HepG2 (cell line): ENCODE measurements at regions not wholly inside any gene's neighbourhood (a gene's known extent, or its start where the extent isn't known, plus 50 kb on each side); places are given as distances from the start of the nearest gene placed in this dataset.

Source experiments
- ATAC-seq: fragments of 200-7000 bp; cut with Tn5 transposase; 3 replicates; pipeline ENCODE4 v1.9.1; 2020; ENCODE audit warnings: mild to moderate bottlenecking, moderate library complexity
- BruUV-seq: library from RNA; stranded (reverse); fragments of 400-500 nt; replicated peaks from 2 replicates; lab custom pipeline; 2021; lab: Mats Ljungman, UMichigan
- CTCF ChIA-PET: fragments of 300-600 bp; formaldehyde crosslinking; extraction: SDS; loops from one replicate; lab custom pipeline; 2021; ENCODE audit warnings: low total read pairs, inconsistent platforms, low intra/inter-chr PET ratio; lab: Yijun Ruan, JAX
- POLR2A ChIA-PET: fragments of 350-600 bp; sonication (Branson Sonifier 250); formaldehyde crosslinking; loops from one replicate; lab custom pipeline; 2020; ENCODE audit warnings: antibody characterized with exemption, inconsistent platforms; lab: Yijun Ruan, JAX
- DNase-seq: peaks from one replicate; pipeline ENCODE4 v3.0.0-alpha.2; 2015; ENCODE audit warnings: low spot score
- FAIRE-seq: peaks from 3 replicates; lab custom pipeline; 2011; peaks lifted over from hg19 to GRCh38; lab: Jason Lieb, UNC
- H2AFZ ChIP-seq: one replicate; pipeline ENCODE4 v1.6.1; 2011; ENCODE audit warnings: low read length, inconsistent platforms
- H3K27ac ChIP-seq: fragments of 300-600 bp; 3 replicates; pipeline ENCODE4 v1.8.0; 2011; ENCODE audit warnings: mixed run types, mild to moderate bottlenecking, mixed read lengths, low read length, inconsistent platforms; ENCODE audit not compliant: insufficient read depth; ENCODE audit errors: extremely low read length
- H3K27me3 ChIP-seq, 2 experiments: fragments of 200-600 bp in 1 of 2; 2 replicates in 1 of 2; 3 replicates in 1 of 2; pipeline versions ENCODE4 v1.6.0 to v1.8.0; 2011; ENCODE audit warnings: low read length in 2 of 2, mild to moderate bottlenecking in 2 of 2, moderate library complexity in 2 of 2, inconsistent platforms in 1 of 2; ENCODE audit not compliant: insufficient read depth in 2 of 2, control insufficient read depth in 1 of 2
- H3K36me3 ChIP-seq, 2 experiments: fragments of 200-600 bp in 1 of 2; replicated peaks in 1 of 2; 2 replicates in 1 of 2; 3 replicates in 1 of 2; pipeline versions ENCODE4 v1.5.1 to v1.8.0; 2011; ENCODE audit warnings: low read length in 2 of 2, inconsistent platforms in 1 of 2; ENCODE audit not compliant: insufficient read depth in 2 of 2, control insufficient read depth in 1 of 2
- H3K4me1 ChIP-seq: 2 replicates; pipeline ENCODE4 v1.5.1; 2012; ENCODE audit warnings: low read length, inconsistent platforms; ENCODE audit not compliant: insufficient read depth
- H3K4me2 ChIP-seq: 2 replicates; pipeline ENCODE4 v1.6.0; 2011; ENCODE audit warnings: low read depth, low read length, inconsistent platforms
- H3K4me3 ChIP-seq, 3 experiments: fragments of 200-600 bp in 1 of 3; sonication (generic), shearing (Covaris generic) in 1 of 3; replicated peaks in 1 of 3; 2 replicates each; pipeline ENCODE4 v1.5.1; 2011 to 2016; ENCODE audit warnings: low read length in 3 of 3, inconsistent platforms in 2 of 3, low read depth in 2 of 3, mild to moderate bottlenecking in 2 of 3, control low read depth in 1 of 3, mixed read lengths in 1 of 3; ENCODE audit not compliant: insufficient read depth in 1 of 3
- H3K79me2 ChIP-seq: one replicate; pipeline ENCODE4 v1.6.1; 2011; ENCODE audit warnings: low read length, inconsistent platforms; ENCODE audit not compliant: insufficient read depth
- H3K9ac ChIP-seq: 2 replicates; pipeline ENCODE4 v1.6.0; 2011; ENCODE audit warnings: mild to moderate bottlenecking, low read depth, low read length, inconsistent platforms; ENCODE audit not compliant: insufficient read depth
- H3K9me3 ChIP-seq: 2 replicates; pipeline ENCODE4 v1.5.1; 2012; ENCODE audit warnings: mild to moderate bottlenecking, low read length
- H4K20me1 ChIP-seq: 2 replicates; pipeline ENCODE4 v1.6.0; 2011; ENCODE audit warnings: inconsistent platforms, mild to moderate bottlenecking, low read length, moderate library complexity; ENCODE audit not compliant: insufficient read depth
- AKAP8 ChIP-seq: sonication (generic); formaldehyde crosslinking; IDR thresholded peaks from 2 replicates; pipeline ENCODE4 v1.5.1; 2020; ENCODE audit warnings: mild to moderate bottlenecking, missing genetic modification reagents
- CREB1 ChIP-seq, 2 experiments: fragments of 450-650 bp in 1 of 2; IDR thresholded peaks; 2 replicates each; pipeline ENCODE4 v1.6.1; 2016 to 2017; ENCODE audit warnings: control low read depth in 1 of 2, mild to moderate bottlenecking in 1 of 2, missing compliant biosample characterization in 1 of 2, missing genetic modification characterization in 1 of 2
- GZF1 ChIP-seq: sonication (generic); formaldehyde crosslinking; IDR thresholded peaks from 2 replicates; pipeline ENCODE4 v1.5.1; 2020; ENCODE audit warnings: mild to moderate bottlenecking, missing genetic modification reagents
- HOXA7 ChIP-seq: sonication (generic); formaldehyde crosslinking; IDR thresholded peaks from 2 replicates; pipeline ENCODE4 v1.8.1; 2022; ENCODE audit warnings: mild to moderate bottlenecking, missing genetic modification reagents, moderate library complexity
- HOXA9 ChIP-seq: sonication (generic); formaldehyde crosslinking; IDR thresholded peaks from 2 replicates; pipeline ENCODE4 v1.8.1; 2022; ENCODE audit warnings: missing genetic modification reagents, mild to moderate bottlenecking, moderate library complexity, borderline replicate concordance
- KLF13 ChIP-seq: sonication (generic); formaldehyde crosslinking; IDR thresholded peaks from 2 replicates; pipeline ENCODE4 v1.4.0; 2020; ENCODE audit warnings: mild to moderate bottlenecking, missing genetic modification reagents
- KLF15 ChIP-seq: sonication (generic); formaldehyde crosslinking; IDR thresholded peaks from 2 replicates; pipeline ENCODE4 v1.8.1; 2023; ENCODE audit warnings: borderline replicate concordance, mild to moderate bottlenecking, inconsistent platforms, missing genetic modification reagents, mixed read lengths
- KLF16 ChIP-seq, 2 experiments: sonication (generic) in 1 of 2; formaldehyde crosslinking in 1 of 2; IDR thresholded peaks; 2 replicates each; pipeline versions ENCODE4 v1.6.1 to v1.8.0; 2016 to 2023; ENCODE audit warnings: missing genetic modification reagents in 2 of 2, missing compliant biosample characterization in 1 of 2
- NAIF1 ChIP-seq: sonication (generic); formaldehyde crosslinking; IDR thresholded peaks from 2 replicates; pipeline ENCODE4 v1.5.0; 2020; ENCODE audit warnings: mild to moderate bottlenecking, missing genetic modification reagents, borderline replicate concordance
- REPIN1 ChIP-seq: sonication (generic); formaldehyde crosslinking; IDR thresholded peaks from 2 replicates; pipeline ENCODE4 v1.8.0; 2022; ENCODE audit warnings: missing genetic modification reagents, low read depth, mild to moderate bottlenecking, borderline replicate concordance
- SMAD1 ChIP-seq: sonication (generic); formaldehyde crosslinking; IDR thresholded peaks from 2 replicates; pipeline ENCODE4 v1.4.0; 2020; ENCODE audit warnings: missing genetic modification reagents, low read depth, mild to moderate bottlenecking, borderline replicate concordance
- YY1 ChIP-seq: IDR thresholded peaks from 2 replicates; pipeline ENCODE4 v1.6.1; 2011; ENCODE audit warnings: low read length, low read depth, moderate library complexity, mild to moderate bottlenecking; ENCODE audit not compliant: insufficient read depth, insufficient replicate concordance
- ZKSCAN8 ChIP-seq: IDR thresholded peaks from 2 replicates; pipeline ENCODE4 v1.6.1; 2016; ENCODE audit warnings: borderline replicate concordance, missing genetic modification reagents, missing compliant biosample characterization
- ZNF235 ChIP-seq: sonication (generic); formaldehyde crosslinking; IDR thresholded peaks from 2 replicates; pipeline ENCODE4 v1.8.1; 2023; ENCODE audit warnings: mild to moderate bottlenecking, missing genetic modification reagents, borderline replicate concordance
- ZNF460 ChIP-seq: sonication (generic); formaldehyde crosslinking; IDR thresholded peaks from 2 replicates; pipeline ENCODE4 v1.5.1; 2020; ENCODE audit warnings: missing genetic modification reagents, mild to moderate bottlenecking, borderline replicate concordance
- ZNF766 ChIP-seq: sonication (generic); formaldehyde crosslinking; IDR thresholded peaks from 2 replicates; pipeline ENCODE4 v1.5.0; 2020; ENCODE audit warnings: missing genetic modification reagents, borderline replicate concordance
- ZNF772 ChIP-seq: sonication (generic); formaldehyde crosslinking; IDR thresholded peaks from 2 replicates; pipeline ENCODE4 v1.5.0; 2020; ENCODE audit warnings: mild to moderate bottlenecking, missing genetic modification reagents
- ZNF777 ChIP-seq: sonication (generic); formaldehyde crosslinking; IDR thresholded peaks from 2 replicates; pipeline ENCODE4 v1.4.0; 2020; ENCODE audit warnings: missing genetic modification reagents
- ZNF781 ChIP-seq: sonication (generic); formaldehyde crosslinking; IDR thresholded peaks from 2 replicates; pipeline ENCODE4 v1.5.1; 2020; ENCODE audit warnings: borderline replicate concordance, mild to moderate bottlenecking, missing genetic modification reagents; ENCODE audit errors: not compliant biosample characterization
- WGBS: methylation state at CpG from one replicate; pipeline ENCODE4 v1.1.6; 2017; ENCODE audit warnings: low lambda C conversion rate; 5-methylcytosine and 5-hydroxymethylcytosine counted together
- in situ Hi-C: cut with HindIII; loops from 2 replicates; pipeline ENCODE4 v1.10.0; 2017; ENCODE audit warnings: low pct_unique_long_range_greater_than_20kb; ENCODE audit not compliant: extremely low pct_ligation_motif_present
- intact Hi-C: fragments of 100-400 bp; cut with micrococcal nuclease; formaldehyde crosslinking; loops from one replicate; pipeline ENCODE4 v1.10.0; 2022; ENCODE audit not compliant: unreplicated experiment
- TF ChIP-seq, protein P1 (sequence below): sonication (generic); formaldehyde crosslinking; conservative IDR thresholded peaks from 2 replicates; pipeline ENCODE4 v1.4.0; 2020; ENCODE audit warnings: missing genetic modification reagents
- TF ChIP-seq, protein P2 (sequence below): sonication (generic); formaldehyde crosslinking; IDR thresholded peaks from 2 replicates; pipeline ENCODE4 v1.9.0; 2021; ENCODE audit warnings: missing genetic modification reagents, borderline replicate concordance

DNA sequence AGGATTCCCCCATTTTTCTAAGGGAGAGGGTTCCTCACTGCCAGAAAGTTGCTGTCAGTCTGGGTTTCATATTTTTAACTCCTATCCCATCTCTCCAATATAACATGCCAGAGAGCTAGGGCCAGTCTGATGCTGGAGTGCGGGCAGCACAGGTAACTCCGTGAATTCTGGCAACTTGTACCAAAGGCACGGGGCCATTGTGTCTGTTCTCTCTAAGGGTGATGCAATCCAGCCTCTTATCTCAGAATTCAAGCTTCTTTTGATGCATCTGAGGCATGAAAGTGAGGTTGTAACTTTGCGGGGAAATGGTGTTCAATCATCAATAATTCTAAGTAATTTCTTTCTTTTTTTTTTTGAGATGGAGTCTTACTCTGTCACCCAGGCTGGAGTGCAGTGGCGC, 1074.4 kb downstream of the TYW1 start (continued):
- TF ChIP-seq, protein P1, sequence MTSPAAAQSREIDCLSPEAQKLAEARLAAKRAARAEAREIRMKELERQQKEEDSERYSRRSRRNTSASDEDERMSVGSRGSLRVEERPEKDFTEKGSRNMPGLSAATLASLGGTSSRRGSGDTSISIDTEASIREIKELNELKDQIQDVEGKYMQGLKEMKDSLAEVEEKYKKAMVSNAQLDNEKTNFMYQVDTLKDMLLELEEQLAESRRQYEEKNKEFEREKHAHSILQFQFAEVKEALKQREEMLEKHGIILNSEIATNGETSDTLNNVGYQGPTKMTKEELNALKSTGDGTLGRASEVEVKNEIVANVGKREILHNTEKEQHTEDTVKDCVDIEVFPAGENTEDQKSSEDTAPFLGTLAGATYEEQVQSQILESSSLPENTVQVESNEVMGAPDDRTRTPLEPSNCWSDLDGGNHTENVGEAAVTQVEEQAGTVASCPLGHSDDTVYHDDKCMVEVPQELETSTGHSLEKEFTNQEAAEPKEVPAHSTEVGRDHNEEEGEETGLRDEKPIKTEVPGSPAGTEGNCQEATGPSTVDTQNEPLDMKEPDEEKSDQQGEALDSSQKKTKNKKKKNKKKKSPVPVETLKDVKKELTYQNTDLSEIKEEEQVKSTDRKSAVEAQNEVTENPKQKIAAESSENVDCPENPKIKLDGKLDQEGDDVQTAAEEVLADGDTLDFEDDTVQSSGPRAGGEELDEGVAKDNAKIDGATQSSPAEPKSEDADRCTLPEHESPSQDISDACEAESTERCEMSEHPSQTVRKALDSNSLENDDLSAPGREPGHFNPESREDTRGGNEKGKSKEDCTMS (CRISPR knock-in tag): no peak
- no peak for TF ChIP-seq ZKSCAN8 (CRISPR knock-in tag)
- TF ChIP-seq, protein P2, sequence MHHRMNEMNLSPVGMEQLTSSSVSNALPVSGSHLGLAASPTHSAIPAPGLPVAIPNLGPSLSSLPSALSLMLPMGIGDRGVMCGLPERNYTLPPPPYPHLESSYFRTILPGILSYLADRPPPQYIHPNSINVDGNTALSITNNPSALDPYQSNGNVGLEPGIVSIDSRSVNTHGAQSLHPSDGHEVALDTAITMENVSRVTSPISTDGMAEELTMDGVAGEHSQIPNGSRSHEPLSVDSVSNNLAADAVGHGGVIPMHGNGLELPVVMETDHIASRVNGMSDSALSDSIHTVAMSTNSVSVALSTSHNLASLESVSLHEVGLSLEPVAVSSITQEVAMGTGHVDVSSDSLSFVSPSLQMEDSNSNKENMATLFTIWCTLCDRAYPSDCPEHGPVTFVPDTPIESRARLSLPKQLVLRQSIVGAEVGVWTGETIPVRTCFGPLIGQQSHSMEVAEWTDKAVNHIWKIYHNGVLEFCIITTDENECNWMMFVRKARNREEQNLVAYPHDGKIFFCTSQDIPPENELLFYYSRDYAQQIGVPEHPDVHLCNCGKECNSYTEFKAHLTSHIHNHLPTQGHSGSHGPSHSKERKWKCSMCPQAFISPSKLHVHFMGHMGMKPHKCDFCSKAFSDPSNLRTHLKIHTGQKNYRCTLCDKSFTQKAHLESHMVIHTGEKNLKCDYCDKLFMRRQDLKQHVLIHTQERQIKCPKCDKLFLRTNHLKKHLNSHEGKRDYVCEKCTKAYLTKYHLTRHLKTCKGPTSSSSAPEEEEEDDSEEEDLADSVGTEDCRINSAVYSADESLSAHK (CRISPR knock-in tag): no peak
- TF ChIP-seq KLF13 (CRISPR knock-in tag): no peak
- no peak for TF ChIP-seq ZNF772 (CRISPR knock-in tag)
- TF ChIP-seq REPIN1: no peak
- TF ChIP-seq AKAP8 (CRISPR knock-in tag): no peak

DNA sequence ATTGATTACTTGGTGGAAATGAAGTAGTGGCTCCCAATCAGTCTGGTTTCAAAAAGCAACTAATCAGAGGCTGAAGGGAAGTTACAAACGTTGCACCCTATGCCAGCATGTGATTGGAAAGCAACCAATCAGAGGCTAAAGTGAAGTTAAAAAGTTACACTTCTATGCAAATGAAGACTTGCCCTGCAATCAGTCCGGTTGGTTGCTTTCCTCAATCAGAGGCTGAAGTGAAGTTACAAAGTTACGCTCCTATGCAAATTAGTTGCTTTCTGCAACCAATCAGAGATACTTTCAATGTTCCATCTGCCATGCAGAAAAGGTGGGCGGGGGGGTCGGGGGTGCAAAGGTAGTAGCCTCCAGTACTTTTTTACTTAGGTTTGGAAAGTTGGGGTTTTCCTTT, 1077.1 kb downstream of the TYW1 start:
- intact Hi-C loops: no loop called here
- Histone ChIP-seq H3K4me2 (no peak overlapping the region), H3K9me3 (no peaks in the 10 kb centered on the region), H3K9ac (no peak overlapping the region), H3K4me3 (no peak overlapping the region), H3K4me1 (no peaks in the 10 kb centered on the region), H3K36me3 (no peaks in the 10 kb centered on the region), H3K27ac (no peak overlapping the region), H2AFZ (no peak overlapping the region), H3K79me2 (no peaks in the 10 kb centered on the region), H3K27me3 (no peaks in the 10 kb centered on the region), H4K20me1 (no peaks in the 10 kb centered on the region)
- ATAC-seq: no peak
- WGBS: 10% methylated on average over 5 of the region's 5 CpGs
- no TSS peak for BruUV-seq
- in situ Hi-C loops: no loop called here
- POLR2A ChIA-PET: no interaction called here
- FAIRE-seq: no peak
- no peak for DNase-seq
- CTCF ChIA-PET: no interaction called here
- TF ChIP-seq KLF15 (CRISPR knock-in tag): no peak
- TF ChIP-seq HOXA9 (CRISPR knock-in tag): no peak
- TF ChIP-seq ZNF766 (CRISPR knock-in tag): no peak
- no peak for TF ChIP-seq KLF16 (CRISPR knock-in tag; IDR thresholded peaks at IDR 0.05)
- TF ChIP-seq GZF1: no peak
- no peak for TF ChIP-seq YY1
- TF ChIP-seq ZNF460 (CRISPR knock-in tag): no peak
- TF ChIP-seq SMAD1 (CRISPR knock-in tag): no peak
- no peak for TF ChIP-seq ZNF777
- TF ChIP-seq NAIF1 (CRISPR knock-in tag): no peak
- no peak for TF ChIP-seq ZNF781 (CRISPR knock-in tag)
- TF ChIP-seq CREB1 (IDR thresholded peaks at IDR 0.05): no peak
- no peak for TF ChIP-seq CREB1 (CRISPR knock-in tag; IDR thresholded peaks at IDR 0.05)
- no peak for TF ChIP-seq ZNF235 (CRISPR knock-in tag)
- no peak for TF ChIP-seq HOXA7 (CRISPR knock-in tag)
